HEK293 (cell line): ENCODE measurements at regions not wholly inside any gene's neighbourhood (a gene's known extent, or its start where the extent isn't known, plus 50 kb on each side); places are given as distances from the start of the nearest gene placed in this dataset.

ENCODE experiments used
- CTCF ChIA-PET: fragments of 350-600 bp; formaldehyde crosslinking; extraction: SDS; loops from one replicate; lab custom pipeline; 2021; ENCODE audit warnings: antibody characterized with exemption; lab: Yijun Ruan, JAX
- POLR2A ChIA-PET: fragments of 300-600 bp; formaldehyde crosslinking; extraction: SDS; loops from one replicate; lab custom pipeline; 2020; ENCODE audit warnings: antibody characterized with exemption, inconsistent platforms; lab: Yijun Ruan, JAX
- H3K27ac ChIP-seq: fragments of 200-500 bp; sonication (Bioruptor generic); 2 replicates; pipeline ENCODE4 v1.5.1; 2014; ENCODE audit warnings: low read depth, low read length, control low read depth, inconsistent platforms; ENCODE audit errors: extremely low read depth
- H3K36me3 ChIP-seq, 2 experiments: fragments of 200-500 bp in 1 of 2; sonication (Bioruptor generic) in 1 of 2; 1 replicate in 1 of 2; 2 replicates in 1 of 2; pipeline ENCODE4 v1.5.1; 2014 to 2017; ENCODE audit warnings: inconsistent platforms in 2 of 2, low read length in 2 of 2; ENCODE audit not compliant: control insufficient read depth in 2 of 2, insufficient read depth in 1 of 2
- H3K4me1 ChIP-seq: fragments of 200-500 bp; sonication (Bioruptor generic); 2 replicates; pipeline ENCODE4 v1.5.1; 2014; ENCODE audit warnings: mild to moderate bottlenecking, low read length, inconsistent platforms; ENCODE audit not compliant: control insufficient read depth, insufficient read depth
- H3K4me3 ChIP-seq: 2 replicates; pipeline ENCODE4 v1.5.1; 2011; ENCODE audit warnings: low read depth, mild to moderate bottlenecking, control low read depth, low read length, moderate library complexity
- H3K9me3 ChIP-seq: fragments of 200-500 bp; sonication (Bioruptor generic); 2 replicates; pipeline ENCODE4 v1.5.1; 2014; ENCODE audit warnings: low read depth, low read length, inconsistent platforms; ENCODE audit not compliant: control insufficient read depth, insufficient read depth
- FEZF1 ChIP-seq: fragments of 450-650 bp; formaldehyde crosslinking; IDR thresholded peaks from 2 replicates; pipeline ENCODE4 v1.5.1; 2016; ENCODE audit warnings: missing biosample characterization, missing genetic modification characterization
- HOXA7 ChIP-seq: sonication (generic); formaldehyde crosslinking; IDR thresholded peaks from 2 replicates; pipeline ENCODE4 v1.8.1; 2022; ENCODE audit warnings: missing genetic modification reagents, borderline replicate concordance
- IKZF3 ChIP-seq: fragments of 450-650 bp; IDR thresholded peaks from 2 replicates; pipeline ENCODE4 v1.5.0; 2018; ENCODE audit warnings: missing biosample characterization, mild to moderate bottlenecking, missing genetic modification characterization, moderate library complexity
- PATZ1 ChIP-seq: fragments of 450-650 bp; formaldehyde crosslinking; IDR thresholded peaks from 2 replicates; pipeline ENCODE4 v1.5.1; 2016; ENCODE audit warnings: missing biosample characterization, missing genetic modification characterization
- PRDM4 ChIP-seq: fragments of 450-650 bp; formaldehyde crosslinking; IDR thresholded peaks from 2 replicates; pipeline ENCODE4 v1.5.1; 2017; ENCODE audit warnings: missing biosample characterization, missing genetic modification characterization
- SCRT2 ChIP-seq: fragments of 450-650 bp; formaldehyde crosslinking; IDR thresholded peaks from 2 replicates; pipeline ENCODE4 v1.5.1; 2016; ENCODE audit warnings: missing biosample characterization, missing genetic modification characterization
- YY2 ChIP-seq: fragments of 450-650 bp; formaldehyde crosslinking; IDR thresholded peaks from 2 replicates; pipeline ENCODE4 v1.5.1; 2016; ENCODE audit warnings: missing biosample characterization, missing genetic modification characterization
- ZNF10 ChIP-seq: fragments of 450-650 bp; formaldehyde crosslinking; IDR thresholded peaks from 2 replicates; pipeline ENCODE4 v1.5.1; 2017; ENCODE audit warnings: missing biosample characterization, missing genetic modification characterization
- ZNF169 ChIP-seq: fragments of 450-650 bp; formaldehyde crosslinking; IDR thresholded peaks from 2 replicates; pipeline ENCODE4 v1.5.1; 2016; ENCODE audit warnings: missing biosample characterization, missing genetic modification characterization
- ZNF221 ChIP-seq: fragments of 450-650 bp; formaldehyde crosslinking; IDR thresholded peaks from 2 replicates; pipeline ENCODE4 v1.5.1; 2017; ENCODE audit warnings: missing biosample characterization, missing genetic modification characterization, borderline replicate concordance
- ZNF335 ChIP-seq: fragments of 450-650 bp; formaldehyde crosslinking; conservative IDR thresholded peaks from 2 replicates; pipeline ENCODE4 v1.5.1; 2016; ENCODE audit warnings: missing biosample characterization, missing genetic modification characterization
- ZNF426 ChIP-seq: fragments of 450-650 bp; formaldehyde crosslinking; IDR thresholded peaks from 2 replicates; pipeline ENCODE4 v1.5.1; 2017; ENCODE audit warnings: missing biosample characterization, missing genetic modification characterization, mild to moderate bottlenecking, inconsistent platforms, moderate library complexity
- ZNF48 ChIP-seq: fragments of 450-650 bp; formaldehyde crosslinking; IDR thresholded peaks from 2 replicates; pipeline ENCODE4 v1.5.1; 2016; ENCODE audit warnings: missing biosample characterization, missing genetic modification characterization
- ZNF600 ChIP-seq: fragments of 450-650 bp; formaldehyde crosslinking; IDR thresholded peaks from 2 replicates; pipeline ENCODE4 v1.5.1; 2016; ENCODE audit warnings: missing biosample characterization, missing genetic modification characterization
- ZNF621 ChIP-seq: fragments of 450-650 bp; formaldehyde crosslinking; IDR thresholded peaks from 2 replicates; pipeline ENCODE4 v1.5.1; 2017; ENCODE audit warnings: missing biosample characterization, missing genetic modification characterization
- ZNF629 ChIP-seq: fragments of 450-650 bp; formaldehyde crosslinking; IDR thresholded peaks from 2 replicates; pipeline ENCODE4 v1.5.1; 2017; ENCODE audit warnings: missing biosample characterization, missing genetic modification characterization
- ZNF645 ChIP-seq: fragments of 450-650 bp; formaldehyde crosslinking; IDR thresholded peaks from 2 replicates; pipeline ENCODE4; 2016; ENCODE audit warnings: missing biosample characterization, missing genetic modification characterization
- ZNF664 ChIP-seq: fragments of 450-650 bp; formaldehyde crosslinking; IDR thresholded peaks from 2 replicates; pipeline ENCODE4 v1.5.1; 2016; ENCODE audit warnings: missing biosample characterization, missing genetic modification characterization
- ZNF670 ChIP-seq: fragments of 450-650 bp; formaldehyde crosslinking; IDR thresholded peaks from 2 replicates; pipeline ENCODE4 v1.5.1; 2016; ENCODE audit warnings: missing biosample characterization, missing genetic modification characterization, low read depth
- ZNF747 ChIP-seq: fragments of 450-650 bp; formaldehyde crosslinking; IDR thresholded peaks from 2 replicates; pipeline ENCODE4 v1.5.1; 2016; ENCODE audit warnings: missing biosample characterization, missing genetic modification characterization
- ZNF792 ChIP-seq: fragments of 450-650 bp; formaldehyde crosslinking; IDR thresholded peaks from 2 replicates; pipeline ENCODE4 v1.5.1; 2016; ENCODE audit warnings: missing biosample characterization, missing genetic modification characterization
- ZNF843 ChIP-seq: fragments of 450-650 bp; formaldehyde crosslinking; IDR thresholded peaks from 2 replicates; pipeline ENCODE4 v1.5.1; 2016; ENCODE audit warnings: missing biosample characterization, missing genetic modification characterization
- TF ChIP-seq, protein P1 (sequence below): fragments of 450-650 bp; formaldehyde crosslinking; IDR thresholded peaks from 2 replicates; pipeline ENCODE4 v1.5.1; 2016; ENCODE audit warnings: missing biosample characterization, missing genetic modification characterization

DNA sequence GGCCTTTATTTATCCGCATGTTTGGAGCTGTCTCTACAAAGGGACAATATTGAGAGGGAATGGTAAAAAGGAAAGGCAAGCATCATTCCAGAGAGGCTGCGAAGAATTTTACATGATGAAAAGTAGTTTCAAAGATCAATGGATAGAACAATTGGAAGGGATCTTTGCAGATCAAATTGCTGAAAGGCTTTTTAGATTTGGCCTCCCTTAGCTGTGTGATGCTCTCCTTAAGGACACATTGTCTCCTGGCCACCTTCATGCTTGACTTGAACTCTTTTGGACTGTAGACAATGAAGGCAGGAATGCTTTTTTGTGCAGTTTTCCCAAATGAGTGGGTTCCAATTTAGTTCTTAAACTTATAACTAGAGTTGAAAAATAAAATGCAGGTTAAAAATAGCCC lies 344.7 kb downstream of the ARL4A start:
- Histone ChIP-seq H3K4me3 (no peak overlapping the region), H3K27ac (no peak overlapping the region), H3K36me3 (no peaks in the 10 kb centered on the region), H3K9me3 (no peaks in the 10 kb centered on the region), H3K4me1 (peaks cover 13% of the 10 kb centered on the region)
- POLR2A ChIA-PET = no interaction called here
- TF ChIP-seq HOXA7 (no peak), IKZF3 (tag by site-specific recombination) (no peak), ZNF48 (tag by site-specific recombination) (no peak)
- CTCF ChIA-PET = no interaction called here

- Histone ChIP-seq H3K4me1 (peaks cover 13% of the 10 kb centered on the region), H3K4me3 (no peak overlapping the region), H3K36me3 (no peaks in the 10 kb centered on the region), H3K27ac (no peak overlapping the region), H3K9me3 (no peaks in the 10 kb centered on the region)
- TF ChIP-seq ZNF629 (tag by site-specific recombination) = peak; percentile 22; the same call in 1 of the 2 replicates
- TF ChIP-seq ZNF221 = no peak
- TF ChIP-seq ZNF335 = peak; percentile 34; the same call in 1 of the 2 replicates
- no peak for TF ChIP-seq PATZ1 (tag by site-specific recombination)
- TF ChIP-seq ZNF10 (tag by site-specific recombination) = peak; percentile 82
- TF ChIP-seq PRDM4 (tag by site-specific recombination) = peak; percentile 89
- TF ChIP-seq FEZF1 = peak; percentile 35; the same call in 1 of the 2 replicates
- no peak for TF ChIP-seq ZNF169 (tag by site-specific recombination)
- ChIA-PET CTCF (no interaction called here), POLR2A (no interaction called here)
Observed at GRCh38 chr7:13032576-13032975, 345.1 kb downstream of the ARL4A start.

DNA sequence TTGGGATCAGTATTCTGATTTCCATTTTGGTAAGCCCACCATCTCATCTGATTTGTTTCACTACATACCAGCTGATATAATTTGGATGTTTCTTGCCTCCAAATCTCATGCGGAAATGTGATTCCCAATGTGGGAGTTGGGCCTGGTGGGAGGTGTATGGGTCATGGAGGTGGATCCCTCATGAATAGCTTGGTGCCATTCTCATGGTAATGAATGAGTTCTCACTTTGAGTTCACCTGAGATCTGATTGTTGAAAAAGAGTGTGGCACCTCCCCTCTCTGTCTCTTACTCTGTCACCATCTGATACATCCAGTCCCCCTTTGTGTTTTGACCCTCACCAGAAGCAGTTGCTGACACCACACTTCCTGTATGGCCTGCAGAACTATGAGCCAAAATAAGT lies 347.3 kb downstream of the ARL4A start:
- H3K36me3 ChIP-seq = no peaks in the 10 kb centered on the region
- ChIA-PET POLR2A (no interaction called here), CTCF (no interaction called here)
- no peaks in the 10 kb centered on the region for H3K9me3 ChIP-seq
- peaks cover 13% of the 10 kb centered on the region for H3K4me1 ChIP-seq
- TF ChIP-seq ZNF335 = no peak
- TF ChIP-seq ZNF600 (tag by site-specific recombination) = no peak
- TF ChIP-seq ZNF747 = no peak
- TF ChIP-seq ZNF426 (tag by site-specific recombination) = no peak
- TF ChIP-seq YY2 (tag by site-specific recombination) = no peak
- no peak for TF ChIP-seq ZNF621 (tag by site-specific recombination)
- TF ChIP-seq ZNF792 (tag by site-specific recombination) = no peak
- no peak for TF ChIP-seq ZNF664 (tag by site-specific recombination)
- TF ChIP-seq ZNF670 (tag by site-specific recombination) = no peak
- no peak for TF ChIP-seq SCRT2 (tag by site-specific recombination)
- TF ChIP-seq, protein P1, sequence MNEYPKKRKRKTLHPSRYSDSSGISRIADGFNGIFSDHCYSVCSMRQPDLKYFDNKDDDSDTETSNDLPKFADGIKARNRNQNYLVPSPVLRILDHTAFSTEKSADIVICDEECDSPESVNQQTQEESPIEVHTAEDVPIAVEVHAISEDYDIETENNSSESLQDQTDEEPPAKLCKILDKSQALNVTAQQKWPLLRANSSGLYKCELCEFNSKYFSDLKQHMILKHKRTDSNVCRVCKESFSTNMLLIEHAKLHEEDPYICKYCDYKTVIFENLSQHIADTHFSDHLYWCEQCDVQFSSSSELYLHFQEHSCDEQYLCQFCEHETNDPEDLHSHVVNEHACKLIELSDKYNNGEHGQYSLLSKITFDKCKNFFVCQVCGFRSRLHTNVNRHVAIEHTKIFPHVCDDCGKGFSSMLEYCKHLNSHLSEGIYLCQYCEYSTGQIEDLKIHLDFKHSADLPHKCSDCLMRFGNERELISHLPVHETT = no peak
- TF ChIP-seq ZNF645 (tag by site-specific recombination) = no peak
- TF ChIP-seq ZNF843 (tag by site-specific recombination) = no peak
- H3K4me3 ChIP-seq = no peak overlapping the region
- no peak overlapping the region for H3K27ac ChIP-seq
